DND-41 (cell line): ENCODE measurements at regions not wholly inside any gene's neighbourhood (a gene's known extent, or its start where the extent isn't known, plus 50 kb on each side); places are given as distances from the start of the nearest gene placed in this dataset.

Source experiments
- ATAC-seq: fragments of 200-7000 bp; cut with Tn5 transposase; 3 replicates; pipeline ENCODE4 v1.9.1; 2021; ENCODE audit warnings: low read depth; ENCODE audit not compliant: insufficient read depth
- DNase-seq: peaks from one replicate; pipeline ENCODE4 v3.0.0-alpha.2; 2020
- H2AFZ ChIP-seq: 2 replicates; pipeline ENCODE4 v1.6.0; 2012; ENCODE audit warnings: low read depth, low read length
- H3K27ac ChIP-seq: 2 replicates; pipeline ENCODE4 v1.5.1; 2012; ENCODE audit warnings: low read length, inconsistent platforms
- H3K27me3 ChIP-seq: fragments of 200-600 bp; sonication (generic); 2 replicates; pipeline ENCODE4 v1.6.0; 2012; ENCODE audit warnings: low read length, mild to moderate bottlenecking, inconsistent platforms; ENCODE audit not compliant: insufficient read depth, poor library complexity
- H3K36me3 ChIP-seq: 2 replicates; pipeline ENCODE4 v1.5.1; 2012; ENCODE audit warnings: low read length, inconsistent platforms; ENCODE audit not compliant: insufficient read depth
- H3K4me1 ChIP-seq: 2 replicates; pipeline ENCODE4 v1.5.1; 2012; ENCODE audit warnings: mild to moderate bottlenecking, low read length; ENCODE audit not compliant: insufficient read depth
- H3K4me2 ChIP-seq: 2 replicates; pipeline ENCODE4 v1.6.0; 2012; ENCODE audit warnings: mild to moderate bottlenecking, moderate library complexity, low read length, inconsistent platforms; ENCODE audit not compliant: insufficient read depth
- H3K4me3 ChIP-seq, 2 experiments: fragments of 200-600 bp in 1 of 2; shearing (Covaris generic) in 1 of 2; 2 replicates each; pipeline ENCODE4 v1.5.1; 2012 to 2016; ENCODE audit warnings: inconsistent platforms in 2 of 2, low read length in 2 of 2, mild to moderate bottlenecking in 2 of 2, low read depth in 1 of 2, moderate library complexity in 1 of 2
- H3K79me2 ChIP-seq: 2 replicates; pipeline ENCODE4 v1.6.0; 2012; ENCODE audit warnings: low read length, inconsistent platforms; ENCODE audit not compliant: insufficient read depth
- H3K9ac ChIP-seq: 2 replicates; pipeline ENCODE4 v1.6.0; 2012; ENCODE audit warnings: low read depth, mild to moderate bottlenecking, inconsistent platforms, low read length, moderate library complexity
- H3K9me3 ChIP-seq: 2 replicates; pipeline ENCODE4 v1.5.1; 2012; ENCODE audit warnings: low read length, moderate library complexity, mild to moderate bottlenecking, inconsistent platforms; ENCODE audit not compliant: insufficient read depth, severe bottlenecking
- H4K20me1 ChIP-seq: 2 replicates; pipeline ENCODE4 v1.6.0; 2012; ENCODE audit warnings: low read length; ENCODE audit not compliant: insufficient read depth
- CTCF ChIP-seq: IDR thresholded peaks from 2 replicates; pipeline ENCODE4 v1.5.1; 2012; ENCODE audit warnings: borderline replicate concordance, low read length, moderate library complexity, mild to moderate bottlenecking; ENCODE audit not compliant: poor library complexity, severe bottlenecking; ENCODE audit errors: extremely low read depth
- EZH2 ChIP-seq: IDR thresholded peaks from 3 replicates; pipeline ENCODE4 v1.6.1; 2012; ENCODE audit warnings: borderline replicate concordance, low read depth, mild to moderate bottlenecking, moderate library complexity, low read length, inconsistent platforms; ENCODE audit not compliant: severe bottlenecking

DNA sequence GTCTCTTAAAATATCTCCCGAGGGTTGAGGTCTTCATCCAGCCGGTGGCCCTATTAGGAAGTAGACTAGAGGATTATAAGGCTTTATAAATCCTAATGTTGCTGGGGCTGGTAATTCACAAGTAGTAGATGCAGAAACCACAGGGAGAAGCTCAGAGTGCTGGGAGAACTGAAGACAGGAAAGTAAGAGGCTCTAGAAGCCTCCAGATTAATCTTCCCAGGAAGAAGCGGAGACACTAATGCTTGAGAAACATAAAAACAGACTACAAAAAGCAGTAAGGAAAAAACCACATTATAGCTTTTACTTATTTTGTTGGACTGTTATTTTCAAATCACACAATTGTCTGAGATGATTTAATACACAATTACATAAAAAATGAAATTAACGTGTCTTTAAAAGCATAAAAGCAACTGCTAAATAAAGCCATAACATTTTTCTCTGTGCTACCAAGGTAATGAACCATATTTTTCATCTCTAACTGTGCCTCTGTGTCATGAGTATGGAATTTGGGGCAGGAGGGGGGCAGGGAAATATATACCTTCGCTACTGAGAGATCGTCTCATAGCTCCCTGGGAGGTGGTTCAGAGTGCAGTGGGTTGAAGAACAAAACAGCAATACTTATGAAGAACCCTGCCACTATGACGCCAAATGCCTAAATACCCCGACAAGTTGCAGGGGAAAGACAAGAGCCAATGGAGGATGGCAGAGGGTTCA lies 806.2 kb upstream of the WWC1 start:
- no peak for ATAC-seq
- Histone ChIP-seq H3K9ac (no peak overlapping the region), H3K4me2 (no peak overlapping the region), H3K27me3 (no peaks in the 10 kb centered on the region), H3K36me3 (no peaks in the 10 kb centered on the region), H3K27ac (no peak overlapping the region), H2AFZ (no peak overlapping the region), H3K4me1 (no peaks in the 10 kb centered on the region), H4K20me1 (no peaks in the 10 kb centered on the region), H3K9me3 (no peaks in the 10 kb centered on the region), H3K4me3 (no peak overlapping the region), H3K79me2 (no peaks in the 10 kb centered on the region)
- DNase-seq, result no peak
- TF ChIP-seq CTCF (no peak), EZH2 (no peak)

DNA sequence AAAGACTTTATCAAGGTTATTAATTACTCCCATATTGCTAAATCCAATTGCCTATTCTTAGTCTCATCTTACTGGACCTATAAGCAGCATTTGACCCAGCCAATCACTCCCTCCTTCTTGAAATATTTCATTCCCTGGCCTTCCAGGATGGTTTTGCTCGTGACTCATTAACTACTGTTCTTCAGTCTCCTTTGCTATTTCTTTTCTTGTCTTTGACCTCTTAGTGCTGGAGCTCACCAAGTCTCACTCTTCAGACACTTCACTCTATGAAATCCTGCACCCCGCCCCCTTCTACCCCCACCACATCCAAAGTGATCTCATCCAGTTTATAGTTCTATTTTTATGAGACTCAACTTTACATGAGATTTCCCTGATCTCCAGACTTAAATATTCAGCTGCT lies 803.1 kb upstream of the WWC1 start:
- Histone ChIP-seq H3K4me3 (no peak overlapping the region), H3K79me2 (no peaks in the 10 kb centered on the region), H3K36me3 (no peaks in the 10 kb centered on the region), H4K20me1 (no peaks in the 10 kb centered on the region), H3K4me2 (no peak overlapping the region), H3K9me3 (no peaks in the 10 kb centered on the region), H3K9ac (no peak overlapping the region), H3K27ac (no peak overlapping the region), H2AFZ (no peak overlapping the region), H3K27me3 (no peaks in the 10 kb centered on the region), H3K4me1 (no peaks in the 10 kb centered on the region)
- ATAC-seq (no peak), DNase-seq (no peak)
- TF ChIP-seq EZH2 (no peak), CTCF (no peak)

- TF ChIP-seq EZH2 (no peak), CTCF (no peak)
- no peaks in the 10 kb centered on the region for H3K79me2 ChIP-seq
- no peaks in the 10 kb centered on the region for H3K27me3 ChIP-seq
- H3K9me3 ChIP-seq, result no peaks in the 10 kb centered on the region
- no peak overlapping the region for H3K9ac ChIP-seq
- no peak overlapping the region for H3K27ac ChIP-seq
- H3K4me3 ChIP-seq, result no peak overlapping the region
- DNase-seq (no peak), ATAC-seq (no peak)
- H3K36me3 ChIP-seq, result no peaks in the 10 kb centered on the region
- H3K4me2 ChIP-seq, result no peak overlapping the region
- no peak overlapping the region for H2AFZ ChIP-seq
- H4K20me1 ChIP-seq, result no peaks in the 10 kb centered on the region
- no peaks in the 10 kb centered on the region for H3K4me1 ChIP-seq
Measured at GRCh38 chr5:167489202-167489601, 802.2 kb upstream of the WWC1 start.
